GM12878 (cell line): ENCODE measurements at regions not wholly inside any gene's neighbourhood (a gene's known extent, or its start where the extent isn't known, plus 50 kb on each side); places are given as distances from the start of the nearest gene placed in this dataset.

Experiments
- ATAC-seq: fragments of 200-7000 bp; cut with Tn5 transposase; 3 replicates; pipeline ENCODE4 v1.9.1; 2020; ENCODE audit warnings: mild to moderate bottlenecking, moderate library complexity
- BruUV-seq: library from RNA; stranded (reverse); fragments of 400-500 nt; replicated peaks from 2 replicates; lab custom pipeline; 2021; lab: Mats Ljungman, UMichigan
- CTCF ChIA-PET: fragments of 300-600 bp; sonication (Branson Sonifier 250); formaldehyde crosslinking; extraction: SDS; loops from one replicate; lab custom pipeline; 2021; ENCODE audit warnings: inconsistent platforms; lab: Yijun Ruan, JAX
- POLR2A ChIA-PET: fragments of 350-600 bp; formaldehyde crosslinking; extraction: SDS; loops from one replicate; lab custom pipeline; 2021; ENCODE audit warnings: inconsistent platforms; lab: Charles Lee
- RAD21 ChIA-PET: fragments of 300-600 bp; sonication (Branson Sonifier 250); formaldehyde crosslinking; loops from one replicate; lab custom pipeline; 2023; ENCODE audit warnings: antibody characterized with exemption; ENCODE audit not compliant: unreplicated experiment; lab: Charles Lee
- SMC1A ChIA-PET: fragments of 300-600 bp; sonication (Branson Sonifier 250); formaldehyde crosslinking; loops from one replicate; lab custom pipeline; 2023; ENCODE audit not compliant: unreplicated experiment, uncharacterized antibody; lab: Charles Lee
- DNase-seq: peaks from one replicate; pipeline ENCODE4 v3.0.0-alpha.2; 2011; ENCODE audit warnings: low read depth, low spot score
- FAIRE-seq: peaks from 3 replicates; lab custom pipeline; 2011; peaks lifted over from hg19 to GRCh38; lab: Jason Lieb, UNC
- H2AFZ ChIP-seq: 2 replicates; pipeline ENCODE4 v1.6.0; 2011; ENCODE audit warnings: low read depth, low read length, control low read depth; ENCODE audit not compliant: control insufficient read depth
- H3K27ac ChIP-seq: 2 replicates; pipeline ENCODE4 v1.5.1; 2011; ENCODE audit warnings: control low read depth; ENCODE audit not compliant: control insufficient read depth, insufficient read depth
- H3K27me3 ChIP-seq, 2 experiments: replicated peaks in 1 of 2; 2 replicates each; pipeline versions ENCODE4 v1.6.0 to v1.6.1; 2011; ENCODE audit warnings: low read length in 1 of 2; ENCODE audit not compliant: control insufficient read depth in 2 of 2, insufficient read depth in 2 of 2
- H3K36me3 ChIP-seq, 2 experiments: 2 replicates each; pipeline ENCODE4 v1.5.1; 2011; ENCODE audit warnings: low read length in 1 of 2; ENCODE audit not compliant: control insufficient read depth in 2 of 2, insufficient read depth in 2 of 2
- H3K4me1 ChIP-seq: 2 replicates; pipeline ENCODE4 v1.6.1; 2011; ENCODE audit warnings: mild to moderate bottlenecking, low read length, moderate library complexity, mixed read lengths; ENCODE audit not compliant: control insufficient read depth, insufficient read depth
- H3K4me2 ChIP-seq: 2 replicates; pipeline ENCODE4 v1.6.0; 2011; ENCODE audit warnings: control low read depth; ENCODE audit not compliant: control insufficient read depth, insufficient read depth
- H3K4me3 ChIP-seq: fragments of 200-600 bp; sonication (generic); 2 replicates; pipeline ENCODE4 v1.5.1; 2016
- H3K79me2 ChIP-seq: 2 replicates; pipeline ENCODE4 v1.6.0; 2011; ENCODE audit warnings: low read length; ENCODE audit not compliant: control insufficient read depth, insufficient read depth
- H3K9ac ChIP-seq: 2 replicates; pipeline ENCODE4 v1.8.0; 2011; ENCODE audit warnings: low read length, control low read depth, mixed read lengths; ENCODE audit not compliant: control insufficient read depth, insufficient read depth
- H3K9me3 ChIP-seq: replicated peaks from 3 replicates; pipeline ENCODE4 v1.5.1; 2011; ENCODE audit warnings: mild to moderate bottlenecking, low read length; ENCODE audit not compliant: control insufficient read depth, insufficient read depth
- H4K20me1 ChIP-seq: 2 replicates; pipeline ENCODE4 v1.6.0; 2011; ENCODE audit not compliant: control insufficient read depth, insufficient read depth
- CBFB ChIP-seq: IDR thresholded peaks from 2 replicates; pipeline ENCODE4 v1.6.1; 2016; ENCODE audit warnings: antibody characterized with exemption, low read depth
- CEBPB ChIP-seq, 2 experiments: fragments of 150-350 bp in 1 of 2; IDR thresholded peaks; 2 replicates each; pipeline ENCODE4 v1.6.1; 2012 to 2014; ENCODE audit warnings: low read depth in 2 of 2, low read length in 2 of 2, borderline replicate concordance in 1 of 2, inconsistent platforms in 1 of 2
- CEBPZ ChIP-seq: fragments of 150-350 bp; IDR thresholded peaks from 2 replicates; pipeline ENCODE4 v1.6.1; 2016; ENCODE audit warnings: low read depth, low read length
- FOXK2 ChIP-seq: fragments of 450-650 bp; IDR thresholded peaks from 2 replicates; pipeline ENCODE4 v1.6.1; 2017; ENCODE audit warnings: mild to moderate bottlenecking, moderate library complexity
- MEF2A ChIP-seq: IDR thresholded peaks from 2 replicates; pipeline ENCODE4 v1.6.1; 2011; ENCODE audit warnings: low read depth, mild to moderate bottlenecking, low read length, moderate library complexity; ENCODE audit not compliant: insufficient read depth
- MXI1 ChIP-seq: fragments of 150-350 bp; IDR thresholded peaks from 2 replicates; pipeline ENCODE4 v1.6.1; 2011; ENCODE audit warnings: low read depth, mild to moderate bottlenecking, inconsistent platforms, low read length, improper control_type of control experiment
- NR2C1 ChIP-seq: fragments of 450-650 bp; IDR thresholded peaks from 2 replicates; pipeline ENCODE4 v1.6.1; 2017; ENCODE audit warnings: antibody characterized with exemption, mild to moderate bottlenecking, moderate library complexity
- POLR2AphosphoS5 ChIP-seq: IDR thresholded peaks from 2 replicates; pipeline ENCODE4 v1.6.1; 2011; ENCODE audit warnings: mild to moderate bottlenecking, low read length, inconsistent platforms
- REST ChIP-seq: IDR thresholded peaks from 2 replicates; pipeline ENCODE4 v1.6.1; 2012; ENCODE audit warnings: mild to moderate bottlenecking, low read depth, low read length
- SMAD1 ChIP-seq: fragments of 450-650 bp; IDR thresholded peaks from 2 replicates; pipeline ENCODE4 v1.6.1; 2018; ENCODE audit warnings: mild to moderate bottlenecking, low read depth; ENCODE audit not compliant: partially characterized antibody
- SREBF1 ChIP-seq: IDR thresholded peaks from 2 replicates; pipeline ENCODE4 v1.6.1; 2012; ENCODE audit warnings: mild to moderate bottlenecking, low read length
- ZNF384 ChIP-seq: IDR thresholded peaks from 2 replicates; pipeline ENCODE4 v1.6.1; 2012; ENCODE audit warnings: low read depth, mild to moderate bottlenecking, low read length, improper control_type of control experiment, borderline replicate concordance
- WGBS: methylation state at CpG from one replicate; pipeline ENCODE4 v1.1.6; 2016; ENCODE audit warnings: low lambda C conversion rate; ENCODE audit not compliant: insufficient replicate concordance, insufficient coverage; ENCODE audit errors: missing lambda C conversion rate; 5-methylcytosine and 5-hydroxymethylcytosine counted together
- in situ Hi-C: fragments of 300-500 bp; cut with MboI; formaldehyde crosslinking; loops from 9 replicates; pipeline ENCODE4 v1.14.3; 2018; ENCODE audit warnings: mixed read lengths
- intact Hi-C: fragments of 100-400 bp; cut with micrococcal nuclease; formaldehyde crosslinking; loops from one replicate; pipeline ENCODE4 v1.14.2; 2022; ENCODE audit not compliant: unreplicated experiment

DNA sequence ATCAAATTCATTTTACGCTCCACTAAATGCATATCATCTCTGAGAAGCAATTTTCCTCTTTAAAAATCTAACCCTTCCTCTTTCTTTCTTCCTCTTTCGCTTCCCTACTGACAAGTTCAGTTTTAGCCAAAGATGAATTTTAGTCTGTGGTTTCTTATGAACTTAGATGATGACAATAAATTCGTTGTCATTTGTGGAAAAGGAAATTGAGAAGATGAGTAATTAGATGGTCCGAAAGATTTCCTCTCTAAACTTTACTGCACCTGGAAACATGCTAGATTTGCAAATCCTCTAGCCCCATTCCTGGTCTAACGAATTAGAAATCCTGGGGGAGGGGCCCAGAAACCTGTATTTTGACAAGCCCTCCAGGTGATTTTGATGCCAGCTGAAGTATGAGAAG lies 855.4 kb upstream of the CHORDC1 start:
- in situ Hi-C loops: no loop called here
- no peak for TF ChIP-seq SREBF1
- TF ChIP-seq FOXK2: no peak
- TF ChIP-seq MXI1: no peak
- TF ChIP-seq REST: no peak
- no peak for TF ChIP-seq SMAD1
- no peak for TF ChIP-seq CBFB
- no peak for TF ChIP-seq CEBPZ
- no peak for TF ChIP-seq CEBPB (IDR thresholded peaks at IDR 0.05; ENCODE audit: borderline replicate concordance in 1 of 2, low read depth in 2 of 2, low read length in 2 of 2)
- TF ChIP-seq ZNF384: no peak
- no peak for TF ChIP-seq MEF2A
- TF ChIP-seq NR2C1: no peak
- no peak for TF ChIP-seq POLR2AphosphoS5
- TF ChIP-seq, all 136 proteins: peak for 0
- no peak for DNase-seq
- ChIA-PET CTCF (no interaction called here), POLR2A (no interaction called here), SMC1A (no interaction called here), RAD21 (no interaction called here)
- Histone ChIP-seq H3K27me3 (no peaks in the 10 kb centered on the region), H3K4me2 (no peak overlapping the region), H3K79me2 (no peaks in the 10 kb centered on the region), H3K36me3 (no peaks in the 10 kb centered on the region), H3K27ac (no peak overlapping the region), H4K20me1 (no peaks in the 10 kb centered on the region), H3K4me3 (no peak overlapping the region), H3K9ac (no peak overlapping the region), H3K9me3 (no peaks in the 10 kb centered on the region), H2AFZ (no peak overlapping the region), H3K4me1 (no peaks in the 10 kb centered on the region)
- no TSS peak for BruUV-seq
- WGBS: 0% methylated on average over 5 of the region's 5 CpGs
- no peak for FAIRE-seq
- intact Hi-C loops: no loop called here
- no peak for ATAC-seq
